ENCODE measurements at regions not wholly inside any gene's neighbourhood (a gene's known extent, or its start where the extent isn't known, plus 50 kb on each side); places are given as distances from the start of the nearest gene placed in this dataset.

DNA sequence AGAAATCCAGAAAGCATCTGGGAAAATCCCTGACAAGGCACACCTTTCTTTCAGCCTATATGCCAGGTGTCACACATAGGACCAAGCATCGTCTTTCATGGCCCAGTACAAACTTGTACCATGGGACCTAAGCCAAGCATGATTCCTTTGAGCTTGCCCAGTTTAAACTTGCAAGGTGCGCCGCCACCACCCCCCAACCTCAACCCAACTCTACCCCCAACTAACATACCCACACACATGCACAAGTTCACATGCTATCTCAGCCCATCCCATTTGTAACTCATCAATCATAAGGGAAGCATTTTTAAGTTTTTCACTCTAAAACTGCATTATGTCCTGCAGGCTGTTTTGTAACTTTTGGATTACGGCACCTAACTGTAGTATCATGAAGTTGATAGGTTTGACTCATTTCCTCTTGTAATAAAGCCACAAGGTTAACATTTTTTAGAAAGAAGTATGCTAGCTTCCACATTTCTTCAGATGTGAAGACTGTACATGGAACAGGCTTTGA is 145.9 kb upstream of the FST start:
- DNase-seq = no peak

DNA sequence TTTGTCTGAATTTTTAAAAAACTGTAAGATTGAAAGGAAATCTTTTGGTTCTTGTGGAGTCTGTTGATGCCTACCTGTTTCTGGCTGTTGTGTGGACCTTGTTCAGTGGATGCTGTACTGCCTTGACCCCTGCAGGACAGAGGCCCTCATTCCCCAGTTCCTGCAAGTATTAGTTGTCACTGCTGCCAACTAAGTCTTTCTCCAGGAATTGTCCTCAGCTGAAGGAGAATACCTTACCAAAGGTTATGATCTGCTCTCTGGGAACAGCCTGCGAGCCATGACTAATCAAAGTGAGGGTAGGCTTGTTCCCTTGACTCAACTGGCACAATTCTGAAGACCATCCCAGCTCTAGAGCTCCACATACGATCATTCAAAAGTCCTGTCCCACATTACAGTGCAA is 145.3 kb upstream of the FST start:
- DNase-seq = no peak

DNA sequence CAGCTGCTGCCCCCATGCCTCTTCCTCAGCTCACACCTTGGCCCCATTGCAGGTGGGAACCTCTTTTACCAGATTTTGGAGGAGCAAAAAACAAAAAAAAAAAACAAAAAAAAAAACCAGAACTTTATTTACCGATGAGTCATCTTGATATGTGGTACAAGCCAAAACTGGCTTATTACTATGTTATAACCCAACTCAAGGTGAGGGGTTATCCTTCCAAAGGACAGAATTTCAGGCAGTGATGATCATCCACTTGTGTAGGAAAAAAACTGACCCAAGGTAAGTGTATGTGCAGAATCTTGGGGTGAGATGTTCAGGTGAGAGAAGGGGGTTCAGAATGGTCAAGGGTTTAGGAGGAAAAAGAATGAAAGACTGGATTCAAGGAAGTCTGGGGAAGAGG is 142.6 kb upstream of the FST start:
- DNase-seq = no peak

DNA sequence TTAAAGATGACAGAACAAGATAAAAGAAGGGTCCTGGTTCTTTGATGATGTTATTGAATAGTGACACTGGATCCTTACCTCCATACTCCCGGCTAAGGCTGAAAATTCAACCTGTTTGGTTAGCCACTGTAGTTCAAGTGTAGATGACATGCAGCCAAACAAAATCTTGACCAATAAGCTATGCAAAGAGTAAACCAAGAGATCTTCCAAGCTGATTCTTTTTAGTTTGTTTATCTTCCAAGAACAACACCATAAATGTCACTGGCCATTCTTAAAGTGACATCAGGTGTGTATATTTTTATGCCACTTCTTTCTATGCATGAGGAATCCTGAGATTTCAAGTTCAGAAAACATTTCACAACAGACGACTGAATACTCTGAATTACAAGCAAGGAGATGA is 141.5 kb upstream of the FST start:
- no peak for DNase-seq

DNA sequence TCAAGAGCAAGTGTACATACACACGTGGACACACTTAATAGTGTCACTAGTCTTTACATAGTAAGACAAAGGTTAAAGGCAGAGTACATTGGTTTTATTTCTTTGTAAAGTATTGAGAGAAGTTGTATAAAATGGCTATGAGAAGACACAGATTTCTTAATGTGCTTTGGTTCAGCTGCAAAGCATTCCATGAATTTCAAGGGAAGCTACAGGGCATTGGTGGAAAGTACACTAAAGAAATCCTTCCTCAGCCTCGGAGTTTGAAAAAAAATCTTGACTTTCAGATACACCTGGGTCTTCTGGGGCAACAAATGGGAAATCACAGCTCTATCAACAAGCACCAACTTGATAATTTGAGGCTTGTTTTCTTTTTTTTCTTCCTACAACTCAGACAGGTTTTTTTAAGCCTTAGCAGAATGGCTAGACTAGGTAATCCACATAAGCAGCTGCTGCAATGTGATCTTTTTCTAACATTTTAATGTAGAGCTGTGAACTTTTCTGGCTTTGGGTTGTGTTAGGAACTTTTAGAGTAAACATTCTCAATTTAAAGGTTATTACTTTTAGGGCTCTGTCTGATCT is 140.4 kb upstream of the FST start:
- no peak for DNase-seq

DNA sequence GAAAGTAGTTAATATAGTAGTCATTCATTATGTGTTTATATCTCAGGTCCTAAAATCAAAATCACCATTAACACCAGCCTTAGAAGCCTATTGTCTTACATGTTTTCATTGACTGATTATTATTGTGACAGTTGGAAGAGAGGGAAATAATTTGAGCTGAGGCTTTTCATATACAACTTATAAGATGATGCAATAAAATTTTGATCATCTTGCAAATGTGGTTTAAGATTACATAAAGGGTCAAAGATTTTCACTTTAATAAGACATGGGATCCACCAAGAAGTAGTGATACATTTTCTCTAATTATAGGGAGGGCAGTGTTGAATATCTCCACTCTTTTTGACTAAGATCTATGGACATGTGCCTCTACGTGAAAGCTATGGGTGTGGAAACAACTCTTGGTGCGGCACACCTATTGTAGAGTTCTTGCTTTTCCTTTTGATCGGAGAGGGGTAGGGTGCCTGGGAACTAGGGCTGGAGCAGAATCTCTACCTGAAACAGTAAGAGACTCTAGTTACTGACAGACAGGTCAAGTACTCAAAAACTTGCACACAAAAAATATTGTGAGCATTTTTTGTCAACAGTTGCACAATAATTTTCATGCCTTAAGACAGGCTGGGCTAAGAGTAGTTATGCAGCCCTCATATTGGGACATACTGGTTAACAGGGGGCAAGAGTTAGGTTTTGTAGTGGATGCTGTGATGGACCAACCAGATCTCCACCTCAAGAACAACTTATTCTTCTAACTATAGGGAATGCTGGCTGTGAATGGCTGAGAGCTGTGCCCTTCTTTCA is 139.3 kb upstream of the FST start:
- DNase-seq = no peak

DNA sequence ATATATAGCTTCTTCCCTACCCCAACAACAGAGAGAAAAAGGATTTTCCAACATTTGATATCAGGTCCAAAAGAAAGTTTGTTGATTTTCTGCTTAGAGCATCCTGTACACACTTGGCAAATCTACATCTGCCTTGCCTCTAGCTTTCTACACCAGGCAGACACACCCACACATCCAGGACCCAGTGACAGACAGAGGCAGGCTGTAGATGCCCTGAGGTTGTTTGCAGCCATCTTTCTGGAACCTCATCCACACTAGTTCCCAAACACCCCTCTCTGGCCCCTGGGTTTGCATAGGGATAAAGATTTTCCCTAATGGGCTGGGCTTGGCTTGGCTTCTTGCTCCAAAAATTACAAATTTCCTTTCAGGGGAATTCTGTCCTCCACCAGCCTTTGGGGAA is 138.2 kb upstream of the FST start:
- no peak for DNase-seq

DNA sequence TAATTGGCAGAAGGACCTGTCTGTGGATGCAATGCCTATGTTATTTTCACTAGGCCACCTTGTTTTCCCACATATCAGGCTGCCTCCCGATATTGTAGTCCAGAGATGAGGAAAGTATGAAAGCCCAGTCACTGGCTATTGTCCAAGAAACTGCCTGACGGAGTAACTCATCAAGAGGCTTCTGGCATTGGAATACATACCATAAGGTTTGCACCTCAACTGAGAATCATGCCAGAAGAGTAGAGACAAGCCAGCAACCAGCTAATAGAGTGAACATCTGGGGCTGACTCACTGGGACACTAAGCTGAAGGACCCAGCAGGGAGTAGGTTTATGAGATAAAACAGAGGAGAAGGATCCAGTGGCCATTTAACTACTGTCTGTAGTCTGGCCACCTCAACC is 137.2 kb upstream of the FST start:
- DNase-seq = no peak

DNA sequence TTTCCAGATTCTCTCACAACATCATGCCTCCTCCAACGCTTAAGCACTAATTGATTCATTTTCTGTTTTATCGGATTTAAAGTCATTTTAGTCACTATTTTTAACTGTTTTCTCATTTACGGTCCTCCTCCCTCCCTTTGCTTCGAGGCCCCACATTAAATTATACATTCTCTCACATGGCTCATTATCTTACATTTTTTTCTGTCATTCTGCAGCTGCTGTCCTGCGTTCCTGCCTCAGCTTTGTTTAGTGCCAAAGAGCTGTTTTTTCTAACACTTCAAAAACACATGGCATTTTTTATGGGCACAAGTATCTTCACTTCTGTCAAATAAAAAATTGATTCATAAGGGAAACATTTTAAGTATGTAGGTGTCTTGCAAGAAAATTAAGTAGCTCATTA is 130.1 kb upstream of the FST start:
- no peak for DNase-seq

DNA sequence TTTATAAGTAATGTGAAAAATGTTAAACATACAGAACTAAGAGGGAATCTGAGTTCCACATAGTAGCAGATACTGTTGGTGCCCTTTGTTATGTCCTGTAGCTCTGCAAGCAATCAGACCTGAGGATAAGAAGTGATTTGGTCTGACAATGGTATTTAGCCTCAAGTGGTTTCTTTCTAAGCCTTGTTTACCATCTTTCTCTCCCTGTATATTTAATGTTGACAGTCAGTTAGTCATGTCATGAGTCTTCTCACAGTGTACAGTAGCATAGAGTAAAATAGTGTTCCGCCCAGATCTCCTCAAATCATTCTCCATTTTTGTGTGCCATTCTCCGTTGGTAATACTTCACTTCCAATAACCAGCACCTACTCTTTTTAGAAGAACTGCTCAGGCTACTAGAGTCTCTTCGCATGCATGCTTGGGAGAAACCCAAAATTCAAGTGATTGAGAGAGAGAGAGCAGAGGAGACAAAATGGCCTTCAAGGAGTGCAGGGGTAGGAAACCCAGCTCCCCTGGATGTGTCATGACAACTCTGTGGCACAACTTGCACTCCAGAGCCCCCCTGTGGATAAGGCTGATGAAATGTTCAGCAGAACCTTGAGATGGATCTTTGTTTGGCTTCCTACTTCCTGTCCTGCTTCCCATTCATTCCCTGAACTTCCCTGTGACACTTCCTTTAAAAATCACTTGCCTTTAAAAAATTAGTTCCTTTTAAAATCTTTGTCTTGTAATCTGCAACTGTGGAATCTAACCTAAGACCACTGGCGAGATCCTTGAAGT is 129.2 kb upstream of the FST start:
- DNase-seq = no peak

DNA sequence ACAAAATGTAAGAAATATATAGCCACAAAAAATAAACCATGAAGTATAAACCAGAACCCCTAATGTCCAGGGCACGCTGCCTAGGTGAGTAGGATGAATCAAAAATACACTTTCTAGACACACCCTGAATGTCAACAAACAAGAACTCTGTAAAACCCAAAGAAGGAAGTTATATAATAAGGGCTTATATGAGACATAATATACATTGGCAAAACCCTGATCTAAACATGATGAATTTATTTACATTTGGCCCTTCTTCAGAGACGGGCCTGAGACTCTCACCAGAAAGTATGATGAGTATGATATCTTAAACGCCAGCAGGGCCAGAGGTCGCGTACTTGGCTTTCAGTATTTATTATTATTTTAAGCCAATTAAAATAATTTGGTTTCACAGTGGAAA is 125.1 kb upstream of the FST start:
- no peak for DNase-seq

DNA sequence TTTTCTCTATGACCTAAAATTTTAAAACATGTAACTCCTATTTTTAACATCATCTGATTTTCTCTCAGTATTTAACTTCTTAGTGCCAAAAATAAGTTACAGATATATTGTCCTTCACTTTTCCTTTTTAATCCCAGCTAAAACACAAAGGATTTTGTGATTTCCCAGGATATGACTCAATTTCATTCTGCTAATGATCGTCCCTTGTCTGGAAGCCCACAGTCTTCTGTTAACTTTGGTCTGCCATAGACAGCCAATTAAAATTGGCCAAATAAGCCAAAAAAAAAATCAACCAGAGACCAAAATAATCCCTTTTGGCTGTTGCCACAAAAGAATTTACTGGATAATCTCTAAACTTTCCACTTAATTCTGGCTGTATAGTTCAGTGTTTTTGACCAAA is 124.5 kb upstream of the FST start:
- no peak for DNase-seq

DNA sequence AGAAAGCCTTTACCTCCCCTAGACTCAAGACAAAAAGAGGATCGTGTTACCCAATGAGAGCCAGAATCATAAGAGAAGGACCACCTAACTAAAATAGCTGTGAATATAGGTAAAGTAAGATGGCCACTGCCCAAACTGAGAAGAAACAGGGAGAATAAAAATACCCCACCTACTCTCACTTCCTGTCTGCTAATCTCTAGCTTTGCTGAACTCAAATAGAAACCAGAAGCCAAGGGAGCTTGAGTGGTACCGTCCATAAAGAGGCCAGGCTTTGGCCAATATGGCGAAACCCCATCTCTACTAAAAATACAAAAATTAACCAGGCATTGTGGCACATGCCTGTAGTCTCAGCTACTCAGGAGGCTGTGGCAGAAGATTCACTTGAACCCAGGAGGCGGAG is 123.0 kb upstream of the FST start:
- DNase-seq = no peak

DNA sequence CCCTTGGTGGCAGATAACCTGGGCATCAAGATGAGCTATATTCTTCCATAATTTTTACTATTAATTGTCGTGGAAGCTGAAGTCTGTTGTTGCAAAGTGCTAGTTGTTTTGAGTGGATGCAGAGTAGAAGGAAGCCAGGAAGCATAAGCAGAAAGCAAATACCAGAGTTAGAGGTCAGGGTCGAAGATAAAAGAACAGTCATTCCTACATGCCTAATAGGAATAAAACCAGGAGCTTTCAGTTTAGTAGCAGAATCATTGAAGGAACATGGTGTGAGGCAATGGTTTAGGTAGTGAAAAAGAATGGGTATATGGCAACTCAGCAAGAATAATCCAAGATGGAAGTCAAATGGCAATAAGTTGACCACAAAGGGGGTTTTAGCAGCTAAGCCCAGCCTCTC is 121.6 kb upstream of the FST start:
- no peak for DNase-seq

DNA sequence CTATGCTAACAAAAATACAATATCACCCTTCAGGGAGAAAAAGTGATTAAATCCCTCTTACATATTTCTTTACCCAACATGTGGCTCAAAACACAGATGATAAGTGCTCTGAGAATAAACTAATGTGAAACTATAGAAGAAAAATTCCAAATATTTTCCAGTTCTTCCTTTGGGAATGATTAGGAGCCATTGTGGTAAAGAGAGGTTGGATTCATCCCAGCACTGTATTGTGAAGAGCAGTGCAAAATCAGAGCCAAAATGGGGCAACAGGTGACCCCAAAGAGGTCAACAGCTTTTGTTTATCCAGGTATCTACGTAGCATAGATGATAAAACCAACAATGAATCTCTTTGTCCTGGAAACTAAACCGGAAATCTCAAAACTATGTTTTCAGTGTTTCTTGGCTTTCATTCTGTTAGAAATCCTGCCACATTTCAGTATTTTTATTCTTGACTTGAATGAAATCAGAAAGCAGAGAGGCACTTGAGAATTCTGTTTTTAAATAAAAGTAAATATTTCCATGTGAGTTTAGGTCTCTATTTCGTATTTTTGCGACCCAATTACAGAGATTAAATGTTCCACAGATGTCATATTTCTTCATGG is 120.4 kb upstream of the FST start:
- no peak for DNase-seq

DNA sequence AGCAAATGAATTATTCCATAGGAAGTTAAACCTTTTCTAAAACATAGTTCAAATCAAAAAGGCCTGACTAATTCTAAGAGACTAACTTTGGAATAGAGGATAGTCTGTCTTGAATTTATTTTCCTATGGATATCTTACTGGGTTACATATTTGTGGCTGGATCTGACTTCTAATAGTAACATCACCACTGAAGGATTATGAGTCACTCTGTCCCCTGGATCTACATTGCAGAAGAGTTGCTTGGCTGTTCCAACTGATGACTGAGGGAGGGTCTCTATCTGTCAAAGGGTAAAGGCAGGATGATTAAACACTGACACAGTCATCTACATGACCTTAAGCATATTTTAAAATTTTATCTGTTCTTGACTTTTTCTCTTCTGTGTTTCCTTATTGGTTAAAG is 119.6 kb upstream of the FST start:
- DNase-seq = no peak

DNA sequence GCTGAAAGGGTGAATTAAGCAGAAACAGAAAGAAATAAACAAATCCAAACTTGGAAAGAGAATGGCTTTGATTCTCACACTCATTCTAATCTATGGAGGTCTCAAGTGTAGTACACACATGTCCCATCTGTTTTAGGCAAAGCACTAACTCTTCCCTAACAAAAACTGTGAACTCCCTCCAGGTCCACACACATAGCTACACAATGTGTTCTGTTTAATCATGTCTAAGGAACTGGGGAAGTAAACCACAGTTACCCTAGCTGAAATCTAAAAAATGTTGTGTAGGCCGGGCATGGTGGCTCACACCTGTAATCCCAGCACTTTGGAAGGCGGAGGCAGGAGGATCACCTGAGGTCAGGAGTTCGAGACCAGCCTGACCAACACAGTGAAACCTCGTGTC is 118.7 kb upstream of the FST start:
- no peak for DNase-seq

DNA sequence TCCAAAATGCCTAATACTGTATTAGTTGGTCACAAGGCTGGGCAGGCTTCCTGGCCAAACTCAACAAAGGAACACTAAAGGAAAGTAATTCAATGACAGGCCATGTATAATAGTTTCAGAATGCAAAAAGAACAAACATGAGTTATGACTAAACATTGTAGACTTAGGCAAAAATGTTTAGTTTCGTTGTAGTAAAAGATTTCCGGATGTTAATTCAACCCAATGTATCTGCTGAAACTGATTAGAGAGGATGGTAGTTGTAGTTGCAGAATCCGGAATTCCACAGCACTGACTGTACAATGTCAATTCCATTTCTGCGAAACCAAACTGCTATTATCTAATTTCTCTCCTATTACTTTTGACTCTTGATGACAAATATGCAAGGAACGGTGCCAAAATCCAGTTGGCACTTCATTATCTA is 117.9 kb upstream of the FST start:
- no peak for DNase-seq

DNA sequence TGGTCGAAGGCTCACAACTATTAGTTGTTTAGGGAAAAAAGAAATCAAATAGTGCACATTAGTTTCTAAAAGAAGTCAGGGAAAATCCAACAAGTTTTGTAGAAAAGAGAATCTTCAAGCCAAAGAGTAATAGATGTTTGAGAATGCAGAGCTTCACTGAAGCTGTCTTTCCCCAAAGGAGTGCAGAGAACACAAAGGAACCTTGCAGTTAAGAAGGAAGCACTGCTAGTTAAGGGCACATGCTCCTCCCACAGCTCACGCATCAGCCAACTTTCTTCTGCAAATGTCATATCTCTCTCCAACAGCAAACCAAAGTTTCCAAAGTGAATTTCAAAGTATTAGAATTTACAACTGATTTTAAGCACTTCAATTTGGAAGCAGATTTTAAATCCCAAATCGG is 116.4 kb upstream of the FST start:
- DNase-seq = no peak

DNA sequence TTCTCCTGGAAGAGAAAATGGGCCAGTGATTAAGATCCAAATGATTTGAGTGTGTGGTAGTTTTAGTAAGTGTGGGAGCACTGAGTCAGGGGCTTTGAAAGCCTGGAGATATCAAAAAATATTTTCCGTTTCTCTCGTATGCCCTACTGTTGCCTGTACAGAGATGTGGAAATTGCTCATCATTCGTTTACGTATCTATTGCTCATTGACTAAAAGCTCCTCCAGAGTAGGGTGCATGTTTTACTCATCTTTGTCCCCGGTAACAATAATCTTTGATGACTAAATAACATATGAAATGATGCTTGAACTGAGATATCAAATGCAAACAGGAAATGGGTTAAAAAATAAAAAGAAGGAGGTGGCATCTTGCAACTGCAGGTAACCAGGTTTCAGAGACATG is 114.2 kb upstream of the FST start:
- DNase-seq = no peak

DNA sequence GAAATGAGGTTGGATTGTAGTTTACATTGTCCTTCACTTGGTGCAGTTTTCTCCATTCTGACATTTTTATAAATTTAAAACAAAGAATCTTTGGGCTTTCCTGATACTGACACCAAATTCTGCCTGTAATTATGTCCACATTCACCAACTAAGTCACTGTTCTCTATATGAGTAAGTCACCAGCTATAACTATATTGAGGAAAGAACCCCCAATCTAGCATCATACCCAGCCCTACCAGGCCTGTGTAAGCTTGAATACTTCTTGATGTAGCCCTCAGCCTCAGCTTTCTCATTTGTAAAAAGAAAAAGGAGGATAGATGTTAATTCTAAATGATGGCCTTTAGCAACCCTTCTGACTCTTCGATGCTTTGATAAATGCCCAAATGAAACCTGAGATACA is 112.7 kb upstream of the FST start:
- DNase-seq = no peak

DNA sequence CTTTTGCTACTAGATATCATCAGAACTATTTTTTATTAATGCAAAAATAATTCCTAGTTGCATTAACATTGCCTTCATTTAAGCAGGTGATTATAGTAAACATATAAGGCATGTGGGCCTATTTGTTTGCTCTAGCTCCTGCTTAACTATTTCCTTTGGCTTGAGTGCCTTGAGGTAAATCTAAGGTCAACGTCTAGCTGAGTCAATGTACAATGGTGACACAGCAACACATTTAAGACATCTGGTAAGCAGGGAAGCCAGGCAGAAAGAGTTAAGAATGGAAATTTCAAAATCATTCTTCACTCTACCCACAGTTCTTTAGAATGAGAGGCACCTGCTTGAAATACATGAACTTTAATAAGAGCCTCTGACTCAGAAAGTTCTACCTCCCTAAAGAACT is 111.9 kb upstream of the FST start:
- DNase-seq = no peak

DNA sequence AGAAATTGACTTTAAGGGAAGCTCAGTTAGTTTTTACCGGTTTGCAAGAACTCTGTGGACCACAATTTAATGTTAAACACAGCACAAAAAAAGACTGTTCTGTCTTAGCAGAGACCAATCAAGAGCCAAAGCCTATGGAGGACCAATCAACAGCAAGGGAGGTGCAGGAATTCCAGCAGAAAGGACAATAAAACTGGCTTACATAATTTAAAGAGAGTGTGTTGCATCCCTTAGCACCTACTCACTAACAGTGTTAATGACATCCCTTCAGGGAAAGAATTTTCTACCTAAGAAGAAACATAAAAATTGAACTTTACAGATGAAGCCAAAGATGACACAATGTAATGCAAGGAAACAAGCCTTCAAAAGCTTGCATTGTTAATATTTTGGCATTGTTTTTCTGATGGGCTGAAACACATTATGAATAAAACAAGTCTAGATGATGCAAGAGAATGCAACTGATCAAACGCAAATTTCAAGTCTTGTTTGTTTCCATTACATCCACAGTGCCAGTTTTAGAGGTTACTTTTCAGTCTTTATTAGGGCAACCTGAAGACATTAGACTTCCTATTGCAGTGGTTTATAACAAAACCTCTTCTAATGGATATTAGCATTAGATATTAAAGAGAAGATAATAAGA is 111.3 kb upstream of the FST start:
- DNase-seq = no peak
